ENCODE measurements at regions not wholly inside any gene's neighbourhood (a gene's known extent, or its start where the extent isn't known, plus 50 kb on each side); places are given as distances from the start of the nearest gene placed in this dataset.

DNA sequence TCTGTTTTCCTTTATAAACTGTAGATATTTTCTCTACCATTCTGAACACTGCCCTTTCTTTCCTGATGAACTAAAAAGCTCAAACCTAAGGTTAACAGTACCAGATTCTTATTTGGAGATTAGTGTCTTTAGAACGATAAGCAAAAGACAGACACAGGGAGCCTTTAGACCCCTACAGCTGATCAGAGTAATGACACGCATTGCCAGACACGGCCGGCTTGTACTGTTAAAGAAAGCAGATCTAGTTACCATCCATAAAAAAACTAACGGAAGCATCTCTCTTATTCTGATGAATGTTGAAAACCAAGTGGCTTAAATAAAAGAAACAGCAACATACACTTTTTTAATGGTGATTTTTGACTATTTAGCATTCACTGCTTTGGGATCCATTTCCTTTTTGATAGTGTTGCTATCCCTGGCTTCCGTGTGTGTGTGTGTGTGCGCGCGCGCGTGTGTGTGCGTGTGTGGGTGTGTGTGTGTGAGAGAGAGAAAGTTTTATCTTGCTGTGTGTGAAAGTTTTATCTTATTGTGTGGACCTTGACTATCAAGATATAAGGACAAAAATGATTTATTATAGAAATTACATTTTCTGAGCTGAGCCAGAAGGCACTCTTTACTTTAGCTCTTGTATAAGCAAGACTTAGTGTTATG is 95.6 kb upstream of the SLC35B3 start:
- DNase-seq: peak; percentile 20

DNA sequence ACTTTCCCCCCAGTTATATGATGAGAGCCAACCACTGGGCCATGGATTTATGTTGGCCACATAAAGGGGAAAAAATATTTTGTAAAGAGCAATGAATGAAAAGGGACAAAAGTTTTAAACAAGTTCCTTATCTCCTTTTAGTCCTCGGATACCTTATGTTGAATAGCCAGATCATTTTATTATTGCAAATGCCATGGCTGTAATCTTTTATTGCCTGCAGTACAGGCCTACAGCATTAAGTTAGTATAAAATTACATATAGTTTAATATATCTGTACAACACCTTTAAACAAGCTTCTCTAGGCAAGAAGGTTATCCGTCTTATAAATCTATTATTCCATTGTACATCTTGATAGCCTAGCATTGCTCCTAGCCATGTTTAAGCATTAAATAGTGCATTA is 93.9 kb upstream of the SLC35B3 start:
- no peak for DNase-seq

DNA sequence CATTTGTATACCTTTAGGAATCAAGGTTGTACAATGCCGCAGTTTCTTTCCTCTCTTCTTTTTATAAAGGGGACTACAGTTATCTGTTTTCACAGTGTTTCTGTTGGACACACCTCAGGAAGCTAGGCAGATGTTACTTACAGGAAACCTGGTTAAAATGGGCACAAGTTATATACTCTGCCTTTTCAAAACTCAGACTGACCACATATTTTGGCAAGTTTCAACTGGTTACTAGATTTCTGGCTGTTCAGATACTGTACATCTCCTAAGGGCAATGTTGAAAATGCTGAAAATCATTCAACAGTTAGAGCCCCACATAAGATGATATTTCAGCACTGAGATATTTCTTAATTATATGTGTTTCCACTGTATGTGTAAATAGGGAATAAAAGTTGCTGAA is 92.5 kb upstream of the SLC35B3 start:
- DNase-seq: no peak

DNA sequence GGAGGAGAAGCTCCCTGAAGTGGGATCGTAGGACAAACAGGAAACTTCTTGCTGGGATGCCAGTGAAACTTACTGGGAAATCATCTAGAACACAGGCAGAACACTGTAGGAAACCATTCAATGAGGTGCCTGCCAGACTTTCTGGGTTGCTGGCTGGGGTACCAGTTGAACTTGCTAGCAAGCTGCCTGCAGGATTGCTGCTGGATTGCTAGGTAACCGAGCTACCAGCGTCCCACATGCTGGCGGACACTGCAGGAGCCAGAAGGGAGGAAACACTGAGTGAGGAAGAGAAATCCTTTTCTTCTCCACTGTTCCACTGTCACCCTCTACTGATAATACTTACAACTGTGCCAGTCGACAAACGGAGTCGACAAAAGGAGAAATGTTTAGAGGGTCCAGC is 91.3 kb upstream of the SLC35B3 start:
- DNase-seq: no peak

DNA sequence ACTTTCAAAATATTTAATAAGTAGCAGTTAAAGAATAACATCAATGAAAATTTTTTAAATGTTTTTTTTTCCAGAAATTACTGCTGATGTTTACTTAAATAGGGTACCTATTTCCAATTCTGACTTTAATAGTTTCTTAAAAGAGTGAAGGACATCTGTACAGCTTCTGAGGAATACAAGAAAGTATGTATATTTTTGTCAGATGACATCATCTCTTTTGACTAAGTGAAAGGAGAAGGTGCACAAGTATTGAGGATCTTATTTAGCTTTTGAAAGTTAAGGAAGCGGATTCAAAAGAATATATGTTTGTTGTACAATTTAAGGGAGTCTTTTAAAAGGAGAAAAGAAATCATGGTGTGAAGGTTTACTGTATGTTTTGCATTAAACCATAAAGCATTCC is 90.0 kb upstream of the SLC35B3 start:
- no peak for DNase-seq

DNA sequence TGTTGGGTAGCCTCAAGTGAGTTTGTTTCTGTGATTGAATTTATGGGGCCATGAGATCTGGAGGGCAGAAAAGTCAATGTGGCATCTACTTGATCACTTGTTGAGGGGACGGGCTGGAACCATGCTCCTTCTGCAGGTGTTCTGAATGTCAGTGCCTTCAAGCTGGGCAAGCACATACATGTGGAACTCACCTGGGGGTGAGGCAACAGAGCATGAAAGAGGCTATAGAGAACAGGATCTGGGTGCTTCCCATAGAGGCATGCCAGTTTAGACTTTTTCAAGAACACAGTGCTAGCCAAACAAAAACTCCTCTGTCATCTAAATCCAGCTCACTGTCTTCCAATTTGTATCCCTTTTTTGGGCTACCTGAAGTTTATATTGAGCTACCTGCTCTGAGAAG is 77.8 kb upstream of the SLC35B3 start:
- no peak for DNase-seq

DNA sequence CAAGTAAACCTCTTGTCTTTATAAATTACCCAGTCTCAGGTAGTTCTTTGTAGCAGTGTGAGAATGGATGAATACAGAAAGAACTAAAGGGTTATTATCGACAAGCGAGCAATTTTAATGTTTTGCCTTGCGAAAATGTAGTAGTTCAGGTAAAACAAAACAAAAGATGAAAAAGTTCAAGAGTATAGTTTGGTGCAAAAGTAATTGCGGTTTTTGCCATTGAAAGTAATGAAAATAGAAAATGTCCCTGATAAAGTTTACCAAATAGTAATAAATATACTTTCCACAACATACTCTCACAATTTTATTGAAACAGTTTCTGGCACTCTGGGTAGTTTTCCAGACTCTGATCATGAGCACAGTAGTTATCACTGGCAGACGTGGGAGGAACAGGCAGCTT is 71.9 kb upstream of the SLC35B3 start:
- no peak for DNase-seq

DNA sequence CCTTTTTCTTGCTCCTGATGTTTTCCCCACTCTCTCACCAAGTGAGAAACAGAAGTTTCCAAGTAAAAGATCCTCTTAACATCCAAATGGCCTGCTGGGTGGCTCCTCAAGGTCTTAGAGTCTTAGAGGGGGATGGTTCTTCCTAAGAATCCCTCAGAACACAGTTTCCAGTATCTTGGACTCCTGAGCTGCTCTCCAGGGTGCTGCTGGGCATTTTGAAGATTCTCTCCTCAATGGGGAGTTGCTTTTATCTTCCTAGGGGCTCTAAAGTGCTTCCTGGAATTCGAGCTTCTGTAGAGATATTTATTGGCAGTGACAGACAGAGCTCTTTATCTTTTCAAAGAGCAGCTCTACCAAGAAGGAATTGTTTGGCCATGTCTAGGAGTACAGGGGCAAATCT is 70.8 kb upstream of the SLC35B3 start:
- DNase-seq: no peak

DNA sequence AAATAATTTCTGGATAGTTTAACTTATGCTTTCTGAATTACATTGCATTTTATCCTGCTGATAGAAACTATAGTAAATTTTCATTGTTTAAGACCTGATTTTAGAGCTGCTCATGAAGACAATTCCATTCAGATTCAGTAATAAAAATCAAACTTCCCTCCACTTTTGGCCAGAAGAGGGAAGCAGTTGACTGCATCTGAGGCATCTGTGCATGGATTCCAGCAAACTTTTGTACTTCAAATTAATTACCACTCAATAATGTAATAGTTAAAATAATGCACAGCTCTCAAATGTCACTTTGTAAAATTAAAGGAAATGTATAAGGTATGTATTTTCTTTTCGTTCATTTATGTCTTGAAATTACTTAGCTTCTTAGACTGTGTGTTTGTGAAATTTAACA is 64.2 kb upstream of the SLC35B3 start:
- peak; percentile 8 for DNase-seq

DNA sequence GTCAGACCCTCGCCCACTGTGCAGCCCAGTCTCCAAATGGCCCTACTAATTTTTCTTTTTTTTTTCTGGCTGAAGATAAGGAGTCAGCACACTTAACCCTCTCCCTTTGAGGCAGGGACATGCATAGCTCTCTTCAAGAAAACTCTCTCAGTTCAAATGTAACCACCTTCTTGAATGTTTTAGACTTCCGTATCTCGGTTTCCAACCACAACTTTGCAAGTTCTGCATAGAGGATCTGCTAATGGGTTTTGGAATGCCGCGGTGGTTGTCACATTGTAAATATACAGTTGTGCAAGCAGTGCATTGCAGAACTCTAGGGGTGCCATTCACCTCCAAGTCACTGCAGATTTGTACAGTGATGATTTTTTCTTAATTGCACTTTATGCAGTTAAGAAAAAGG is 59.4 kb upstream of the SLC35B3 start:
- DNase-seq: no peak

DNA sequence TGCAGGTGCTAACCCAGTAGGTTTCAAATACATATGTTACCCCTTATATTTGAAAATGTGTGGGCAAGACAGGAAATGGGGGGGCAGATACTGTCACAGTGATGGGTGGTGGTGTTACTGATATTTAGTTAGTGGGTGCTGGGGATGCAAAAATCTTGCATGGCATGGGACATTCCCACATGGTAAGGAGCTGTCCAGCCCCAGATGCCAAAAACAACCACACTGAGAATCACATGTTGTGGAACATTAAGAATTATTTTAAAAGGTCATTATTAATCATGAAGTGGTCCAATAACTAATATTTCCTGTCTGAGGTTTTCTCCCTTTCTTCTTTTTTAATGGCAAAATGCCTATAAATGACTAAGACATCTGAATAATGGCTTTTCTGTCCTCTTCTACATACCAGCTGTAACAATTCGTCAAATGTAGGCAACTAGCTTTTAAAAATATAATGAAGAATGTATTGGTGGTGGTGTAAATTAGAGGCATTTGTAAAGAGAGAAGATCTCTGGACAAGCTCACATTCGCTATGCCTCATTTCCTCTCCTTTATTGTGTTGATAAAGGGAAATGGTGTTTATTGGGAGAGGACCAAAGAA is 57.3 kb upstream of the SLC35B3 start:
- DNase-seq: no peak

All from renal pelvis (tissue), 1 donor.